Uterus (tissue), 2 donors: ENCODE measurements at regions not wholly inside any gene's neighbourhood (a gene's known extent, or its start where the extent isn't known, plus 50 kb on each side); places are given as distances from the start of the nearest gene placed in this dataset.

Experiments used
- CTCF ChIP-seq, 4 experiments: fragments of 200-600 bp in 2 of 4; fragments of 450-650 bp in 2 of 4; sonication (generic) in 2 of 4; IDR thresholded peaks; one replicate each; pipeline ENCODE4 v1.5.1; 2016 to 2019; ENCODE audit warnings: antibody characterized with exemption in 4 of 4, mild to moderate bottlenecking in 2 of 4, moderate library complexity in 1 of 4
- POLR2A ChIP-seq, 2 donors: fragments of 450-650 bp; IDR thresholded peaks; one replicate each; pipeline ENCODE4 v1.6.1; 2016; ENCODE audit warnings: antibody characterized with exemption in 2 of 2, mild to moderate bottlenecking in 1 of 2, moderate library complexity in 1 of 2

GRCh38 chr3:65078748-65079147, 390.9 kb upstream of the ADAMTS9 start:
- TF ChIP-seq CTCF (IDR thresholded peaks at IDR 0.05) (no peak), POLR2A (IDR thresholded peaks at IDR 0.05) (no peak)
